ENCODE measurements at regions not wholly inside any gene's neighbourhood (a gene's known extent, or its start where the extent isn't known, plus 50 kb on each side); places are given as distances from the start of the nearest gene placed in this dataset.

GRCh38 chr2:198883604-198884003 is 574.1 kb downstream of the SATB2 start:
- POLR2A ChIA-PET: no interaction called here
- Histone ChIP-seq H3K9me3 (ENCODE audit: control insufficient read depth, insufficient read depth, low read length) (no peaks in the 10 kb centered on the region), H3K27me3 (ENCODE audit: control insufficient read depth, insufficient read depth, low read length) (no peaks in the 10 kb centered on the region), H3K4me3 (ENCODE audit: low read depth, low read length) (no peak overlapping the region), H3K27ac (ENCODE audit: low read depth, low read length) (no peak overlapping the region)
- TF ChIP-seq, protein P1, sequence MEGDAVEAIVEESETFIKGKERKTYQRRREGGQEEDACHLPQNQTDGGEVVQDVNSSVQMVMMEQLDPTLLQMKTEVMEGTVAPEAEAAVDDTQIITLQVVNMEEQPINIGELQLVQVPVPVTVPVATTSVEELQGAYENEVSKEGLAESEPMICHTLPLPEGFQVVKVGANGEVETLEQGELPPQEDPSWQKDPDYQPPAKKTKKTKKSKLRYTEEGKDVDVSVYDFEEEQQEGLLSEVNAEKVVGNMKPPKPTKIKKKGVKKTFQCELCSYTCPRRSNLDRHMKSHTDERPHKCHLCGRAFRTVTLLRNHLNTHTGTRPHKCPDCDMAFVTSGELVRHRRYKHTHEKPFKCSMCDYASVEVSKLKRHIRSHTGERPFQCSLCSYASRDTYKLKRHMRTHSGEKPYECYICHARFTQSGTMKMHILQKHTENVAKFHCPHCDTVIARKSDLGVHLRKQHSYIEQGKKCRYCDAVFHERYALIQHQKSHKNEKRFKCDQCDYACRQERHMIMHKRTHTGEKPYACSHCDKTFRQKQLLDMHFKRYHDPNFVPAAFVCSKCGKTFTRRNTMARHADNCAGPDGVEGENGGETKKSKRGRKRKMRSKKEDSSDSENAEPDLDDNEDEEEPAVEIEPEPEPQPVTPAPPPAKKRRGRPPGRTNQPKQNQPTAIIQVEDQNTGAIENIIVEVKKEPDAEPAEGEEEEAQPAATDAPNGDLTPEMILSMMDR (IDR thresholded peaks at IDR 0.05; ENCODE audit: low read depth, low read length): no peak
- CTCF ChIA-PET: no interaction called here
- no peak for DNase-seq (ENCODE audit: low read depth, low spot score)

- no peak for DNase-seq (ENCODE audit: low read depth, low spot score)
- no peak overlapping the region for H3K27ac ChIP-seq (ENCODE audit: low read depth, low read length)
- POLR2A ChIA-PET: no interaction called here
- TF ChIP-seq, protein P1 (IDR thresholded peaks at IDR 0.05; ENCODE audit: low read depth, low read length): no peak
- H3K9me3 ChIP-seq (ENCODE audit: control insufficient read depth, insufficient read depth, low read length): no peaks in the 10 kb centered on the region
- CTCF ChIA-PET: no interaction called here
- no peaks in the 10 kb centered on the region for H3K27me3 ChIP-seq (ENCODE audit: control insufficient read depth, insufficient read depth, low read length)
- H3K4me3 ChIP-seq (ENCODE audit: low read depth, low read length): no peak overlapping the region
Measured at GRCh38 chr2:198880986-198881385, 576.8 kb downstream of the SATB2 start.

- ChIA-PET POLR2A (no interaction called here), CTCF (no interaction called here)
- Histone ChIP-seq H3K9me3 (ENCODE audit: control insufficient read depth, insufficient read depth, low read length) (no peaks in the 10 kb centered on the region), H3K27ac (ENCODE audit: low read depth, low read length) (no peak overlapping the region), H3K4me3 (ENCODE audit: low read depth, low read length) (no peak overlapping the region), H3K27me3 (ENCODE audit: control insufficient read depth, insufficient read depth, low read length) (no peaks in the 10 kb centered on the region)
- DNase-seq (ENCODE audit: low read depth, low spot score): no peak
- TF ChIP-seq, protein P1 (IDR thresholded peaks at IDR 0.05; ENCODE audit: low read depth, low read length): no peak
Measured at GRCh38 chr2:198880421-198880820, 577.3 kb downstream of the SATB2 start.

DNA sequence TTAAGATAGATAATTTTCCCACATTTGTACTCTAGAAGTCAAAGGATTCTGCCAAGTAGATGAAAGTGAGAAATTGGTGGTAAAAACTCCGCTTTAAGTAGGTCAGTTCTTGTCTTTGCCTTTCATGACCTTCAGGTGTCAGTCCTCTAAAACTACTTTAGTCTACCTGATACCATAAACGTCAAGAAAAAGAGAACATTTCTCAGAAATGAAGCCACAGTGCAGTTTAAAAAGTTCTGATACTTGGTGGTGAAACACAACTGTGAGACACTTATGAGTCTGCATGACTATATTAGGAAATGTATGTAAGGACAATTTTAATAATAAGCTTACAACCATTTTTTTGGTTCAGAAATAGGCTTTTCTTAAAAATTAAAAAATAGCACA is 583.3 kb downstream of the SATB2 start:
- CTCF ChIA-PET: interaction anchor here (1.9 kb wide), 1 partner anchor 614 kb away, joined by 4 read pairs; no protein-coding TSS in a partner anchor
- POLR2A ChIA-PET: no interaction called here
- no peaks in the 10 kb centered on the region for H3K27me3 ChIP-seq (ENCODE audit: control insufficient read depth, insufficient read depth, low read length)
- H3K4me3 ChIP-seq (ENCODE audit: low read depth, low read length): no peak overlapping the region
- TF ChIP-seq, protein P1 (IDR thresholded peaks at IDR 0.05; ENCODE audit: low read depth, low read length): no peak
- no peak for DNase-seq (ENCODE audit: low read depth, low spot score)
- no peak overlapping the region for H3K27ac ChIP-seq (ENCODE audit: low read depth, low read length)
- H3K9me3 ChIP-seq (ENCODE audit: control insufficient read depth, insufficient read depth, low read length): no peaks in the 10 kb centered on the region

DNA sequence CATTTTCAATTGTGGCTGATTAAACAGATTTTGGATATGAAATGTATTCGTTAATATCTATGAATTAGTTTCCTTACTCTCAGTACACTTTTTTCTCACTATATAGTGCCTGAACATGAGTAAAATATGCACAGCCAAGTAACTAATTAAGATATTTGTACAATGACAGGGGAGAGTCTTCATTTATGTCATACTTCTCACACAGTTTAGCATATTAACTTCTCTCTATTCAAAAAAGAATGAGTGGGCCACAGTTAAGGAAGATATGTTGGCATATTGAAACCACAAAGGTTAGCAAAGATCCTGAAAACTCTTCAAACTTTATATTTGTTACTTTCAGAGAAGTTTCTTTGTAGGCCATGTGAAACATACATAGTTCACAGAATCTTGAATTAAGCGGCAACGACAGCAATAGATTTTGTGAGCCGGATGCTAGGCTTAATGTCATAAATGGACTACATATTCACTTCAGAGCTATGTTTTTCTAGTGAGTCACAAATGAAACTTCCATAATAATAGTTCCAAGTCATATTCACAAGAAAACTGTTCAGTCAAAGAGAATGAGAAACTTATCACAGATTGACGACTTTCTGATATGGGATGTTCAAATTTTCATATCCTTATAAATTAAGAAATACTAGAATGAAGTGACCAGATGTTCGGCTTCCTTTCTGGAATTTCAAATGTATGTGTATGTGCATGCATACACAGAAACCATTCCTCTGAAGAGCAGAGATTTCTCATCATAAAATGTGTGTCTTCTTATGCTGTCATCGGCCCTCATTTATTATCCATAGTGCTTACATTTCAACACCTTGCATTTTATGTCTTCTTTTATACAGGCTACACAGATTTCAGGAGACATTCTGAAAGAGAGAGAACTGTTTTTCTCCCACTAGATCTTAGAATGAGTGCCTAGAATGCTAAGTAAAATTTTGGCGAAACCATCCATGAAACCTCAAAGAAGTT is 584.0 kb downstream of the SATB2 start:
- DNase-seq (ENCODE audit: low read depth, low spot score): no peak
- no peak overlapping the region for H3K4me3 ChIP-seq (ENCODE audit: low read depth, low read length)
- H3K27ac ChIP-seq (ENCODE audit: low read depth, low read length): no peak overlapping the region
- TF ChIP-seq, protein P1 (IDR thresholded peaks at IDR 0.05; ENCODE audit: low read depth, low read length): no peak
- ChIA-PET CTCF (interaction anchor here (1.9 kb wide), 1 partner anchor 615 kb away, joined by 4 read pairs; no protein-coding TSS in a partner anchor), POLR2A (no interaction called here)
- no peaks in the 10 kb centered on the region for H3K9me3 ChIP-seq (ENCODE audit: control insufficient read depth, insufficient read depth, low read length)
- H3K27me3 ChIP-seq (ENCODE audit: control insufficient read depth, insufficient read depth, low read length): no peaks in the 10 kb centered on the region

All from AG04450 (cell line).